NCI-H1930 (cell line): ENCODE measurements at regions not wholly inside any gene's neighbourhood (a gene's known extent, or its start where the extent isn't known, plus 50 kb on each side); places are given as distances from the start of the nearest gene placed in this dataset.

Source experiments
- DNase-seq, 2 experiments: peaks; one replicate each; lab custom pipeline; 2025; lab: John Stamatoyannopoulos, UW

GRCh38 chr4:96097693-96098092 lies 257.8 kb downstream of the PDHA2 start:
- no peak for DNase-seq

- DNase-seq, result no peak
These were observed 259.1 kb downstream of the PDHA2 start for GRCh38 chr4:96099031-96099430.

GRCh38 chr4:96102541-96103026 lies 262.7 kb downstream of the PDHA2 start:
- DNase-seq, result no peak

GRCh38 chr4:96103086-96103485 lies 263.2 kb downstream of the PDHA2 start:
- DNase-seq, result no peak

- DNase-seq, result no peak
These were observed 268.3 kb downstream of the PDHA2 start for GRCh38 chr4:96108146-96108545.

- DNase-seq, result no peak
These were observed 272.7 kb downstream of the PDHA2 start for GRCh38 chr4:96112631-96113030.

- no peak for DNase-seq
These were observed 280.3 kb downstream of the PDHA2 start for GRCh38 chr4:96120206-96120605.

GRCh38 chr4:96126227-96126626 lies 286.3 kb downstream of the PDHA2 start:
- no peak for DNase-seq

GRCh38 chr4:96131186-96131585 lies 291.3 kb downstream of the PDHA2 start:
- no peak for DNase-seq

GRCh38 chr4:96134806-96135205 lies 294.9 kb downstream of the PDHA2 start:
- DNase-seq, result no peak

GRCh38 chr4:96136056-96136455 lies 296.2 kb downstream of the PDHA2 start:
- no peak for DNase-seq

GRCh38 chr4:96139251-96139929 lies 299.5 kb downstream of the PDHA2 start:
- no peak for DNase-seq

- DNase-seq, result no peak
These were observed 305.7 kb downstream of the PDHA2 start for GRCh38 chr4:96145601-96146000.

GRCh38 chr4:96146686-96147085 lies 306.8 kb downstream of the PDHA2 start:
- DNase-seq, result no peak

GRCh38 chr4:96149894-96150293 lies 310.0 kb downstream of the PDHA2 start:
- DNase-seq, result no peak

- no peak for DNase-seq
These were observed 310.6 kb downstream of the PDHA2 start for GRCh38 chr4:96150466-96150865.

GRCh38 chr4:96152824-96153223 lies 312.9 kb downstream of the PDHA2 start:
- no peak for DNase-seq

- DNase-seq, result no peak
These were observed 314.8 kb downstream of the PDHA2 start for GRCh38 chr4:96154676-96155075.

GRCh38 chr4:96162636-96163035 lies 322.7 kb downstream of the PDHA2 start:
- DNase-seq, result no peak

- no peak for DNase-seq
These were observed 325.0 kb downstream of the PDHA2 start for GRCh38 chr4:96164814-96165351.

GRCh38 chr4:96166806-96167205 lies 326.9 kb downstream of the PDHA2 start:
- DNase-seq, result no peak

GRCh38 chr4:96170198-96170597 lies 330.3 kb downstream of the PDHA2 start:
- DNase-seq, result peak; percentile 57 to 69

- DNase-seq, result no peak
These were observed 333.9 kb downstream of the PDHA2 start for GRCh38 chr4:96173756-96174155.

- DNase-seq, result no peak
These were observed 336.0 kb downstream of the PDHA2 start for GRCh38 chr4:96175871-96176270.
